GM10266 (cell line): ENCODE measurements at regions not wholly inside any gene's neighbourhood (a gene's known extent, or its start where the extent isn't known, plus 50 kb on each side); places are given as distances from the start of the nearest gene placed in this dataset.

Experiments used
- DNase-seq: peaks from one replicate; pipeline ENCODE4 v3.0.0; 2012; ENCODE audit errors: extremely low spot score
- TF ChIP-seq, protein P1 (sequence below): IDR thresholded peaks from 2 replicates; pipeline ENCODE4 v1.5.1; 2012; ENCODE audit warnings: mild to moderate bottlenecking, low read depth; ENCODE audit not compliant: control insufficient read depth, insufficient read depth; ENCODE audit errors: missing control alignments

DNA sequence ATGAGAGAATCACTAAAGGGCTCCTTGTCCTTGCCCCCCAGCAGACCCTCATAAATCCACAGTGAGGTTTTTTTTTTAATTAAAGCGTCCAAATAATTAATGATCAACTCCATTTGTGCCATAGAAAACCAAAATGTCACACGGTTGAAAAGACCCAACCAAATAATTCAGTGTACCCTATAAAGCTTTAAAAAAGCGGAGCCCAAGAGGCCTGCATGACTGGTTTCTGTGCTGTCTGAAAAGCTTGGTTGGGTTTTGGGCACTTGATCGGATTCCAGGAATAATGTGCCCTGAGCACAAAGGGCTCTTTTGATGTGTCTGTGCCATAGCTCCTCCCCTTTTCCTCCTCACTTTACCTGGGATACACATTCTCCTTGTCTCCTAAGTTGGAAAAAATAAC lies 523.2 kb downstream of the TNS1 start:
- TF ChIP-seq, protein P1, sequence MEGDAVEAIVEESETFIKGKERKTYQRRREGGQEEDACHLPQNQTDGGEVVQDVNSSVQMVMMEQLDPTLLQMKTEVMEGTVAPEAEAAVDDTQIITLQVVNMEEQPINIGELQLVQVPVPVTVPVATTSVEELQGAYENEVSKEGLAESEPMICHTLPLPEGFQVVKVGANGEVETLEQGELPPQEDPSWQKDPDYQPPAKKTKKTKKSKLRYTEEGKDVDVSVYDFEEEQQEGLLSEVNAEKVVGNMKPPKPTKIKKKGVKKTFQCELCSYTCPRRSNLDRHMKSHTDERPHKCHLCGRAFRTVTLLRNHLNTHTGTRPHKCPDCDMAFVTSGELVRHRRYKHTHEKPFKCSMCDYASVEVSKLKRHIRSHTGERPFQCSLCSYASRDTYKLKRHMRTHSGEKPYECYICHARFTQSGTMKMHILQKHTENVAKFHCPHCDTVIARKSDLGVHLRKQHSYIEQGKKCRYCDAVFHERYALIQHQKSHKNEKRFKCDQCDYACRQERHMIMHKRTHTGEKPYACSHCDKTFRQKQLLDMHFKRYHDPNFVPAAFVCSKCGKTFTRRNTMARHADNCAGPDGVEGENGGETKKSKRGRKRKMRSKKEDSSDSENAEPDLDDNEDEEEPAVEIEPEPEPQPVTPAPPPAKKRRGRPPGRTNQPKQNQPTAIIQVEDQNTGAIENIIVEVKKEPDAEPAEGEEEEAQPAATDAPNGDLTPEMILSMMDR: no peak
- DNase-seq: no peak

DNA sequence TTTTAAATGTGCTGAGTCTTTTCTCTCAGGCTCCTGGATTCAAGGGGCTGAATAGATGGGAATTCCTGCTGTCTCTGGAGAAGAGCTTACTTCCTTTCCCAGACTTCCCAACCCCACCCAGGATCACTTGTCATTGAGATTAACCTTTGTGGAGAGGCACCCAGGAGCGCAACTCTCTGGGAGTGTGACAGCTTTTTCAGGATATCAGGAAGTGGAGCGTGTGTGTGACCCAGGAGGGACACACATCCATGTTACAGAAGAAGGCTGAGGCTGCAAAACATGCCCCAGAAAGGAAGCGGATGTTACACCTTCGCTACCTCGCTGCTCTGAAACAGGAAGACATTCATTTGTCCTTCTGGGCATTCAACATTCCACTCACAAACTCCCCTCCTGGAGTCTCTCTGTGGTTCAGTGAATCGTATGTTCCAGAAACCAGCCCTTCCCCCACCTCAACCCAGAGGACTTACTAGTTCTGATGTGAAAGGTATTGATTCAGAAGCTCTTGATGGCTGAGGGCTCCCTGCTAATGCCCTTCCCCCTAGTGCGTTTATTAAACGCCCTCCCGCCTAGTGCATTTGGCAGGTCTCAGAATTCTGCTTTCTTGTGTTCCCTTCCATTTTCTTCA lies 523.9 kb downstream of the TNS1 start:
- no peak for DNase-seq
- TF ChIP-seq, protein P1: no peak

DNA sequence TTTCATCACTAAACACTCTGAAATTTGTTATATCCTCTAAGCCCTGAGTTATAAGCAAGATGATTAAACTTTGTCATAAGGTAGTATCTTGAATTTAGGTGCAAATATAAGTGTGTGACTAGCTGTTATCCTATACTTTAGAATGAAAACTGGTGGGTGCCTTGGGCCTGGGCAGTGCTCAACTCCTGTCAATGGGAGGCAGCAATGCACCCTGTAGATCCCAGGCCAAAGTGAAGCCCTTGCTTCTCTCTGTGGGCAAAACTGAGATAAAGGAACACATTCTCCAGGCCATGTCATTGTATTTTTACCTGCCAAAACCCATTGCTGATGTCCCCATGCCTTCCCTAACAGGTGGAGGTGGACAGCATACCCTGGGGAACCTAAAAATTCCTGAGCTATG lies 525.2 kb downstream of the TNS1 start:
- no peak for DNase-seq
- TF ChIP-seq, protein P1: no peak

DNA sequence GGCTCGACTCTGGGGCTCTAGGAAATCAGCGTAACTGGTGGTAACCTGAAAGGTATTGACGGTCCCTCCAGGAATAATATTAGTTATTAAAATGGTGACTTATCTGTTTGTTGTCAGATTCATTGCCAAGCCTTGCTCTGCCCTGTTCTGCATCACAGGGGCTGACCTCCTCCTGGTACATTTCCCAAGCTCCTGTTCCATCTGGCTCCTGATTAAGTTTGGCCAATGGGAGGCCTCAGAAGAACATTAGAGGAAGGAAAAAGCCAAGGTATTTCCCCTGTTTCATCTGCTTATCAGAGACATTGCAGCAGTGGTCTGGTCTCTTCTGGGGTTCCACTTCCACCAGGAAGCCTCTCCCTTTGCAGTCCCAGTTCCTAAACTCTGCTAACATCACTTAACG lies 527.0 kb downstream of the TNS1 start:
- TF ChIP-seq, protein P1: no peak
- no peak for DNase-seq

DNA sequence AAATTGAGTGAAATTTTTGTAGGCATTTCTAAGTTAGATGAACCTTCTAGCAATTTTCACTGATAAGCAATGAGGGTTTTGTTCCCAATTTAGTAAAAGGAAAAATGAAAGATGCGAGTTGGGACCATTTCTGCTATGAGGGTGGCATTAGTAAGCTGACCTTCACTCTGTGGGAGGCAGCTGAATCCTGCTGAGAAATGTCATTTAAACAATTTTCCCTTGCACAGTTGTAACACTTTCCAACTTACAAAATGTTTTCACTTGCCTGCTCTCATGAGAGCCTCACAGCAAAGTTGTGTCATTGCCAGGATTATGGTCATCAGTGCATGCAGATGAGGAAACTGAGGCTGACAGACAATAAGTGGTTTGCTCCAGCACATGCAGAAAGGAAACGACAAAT lies 527.7 kb downstream of the TNS1 start:
- no peak for DNase-seq
- TF ChIP-seq, protein P1: no peak

DNA sequence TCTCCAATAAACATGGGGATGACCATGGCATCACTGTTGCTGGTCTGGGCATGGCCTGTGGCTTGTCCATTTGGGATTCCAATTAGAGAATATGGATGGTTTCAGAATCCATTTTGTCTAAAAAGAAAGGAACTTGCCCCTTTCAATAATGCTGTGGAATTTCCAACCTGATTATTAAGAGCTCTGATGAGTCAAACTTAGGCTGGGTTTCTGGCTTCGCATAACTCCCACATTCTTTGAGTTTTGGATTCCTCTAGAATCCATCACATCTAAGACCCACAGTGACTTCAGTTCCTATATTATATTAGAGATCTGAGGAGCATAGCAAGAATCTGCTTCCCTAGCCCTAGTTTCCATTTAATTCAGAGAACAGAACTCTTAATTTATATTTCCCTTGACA lies 531.5 kb downstream of the TNS1 start:
- no peak for DNase-seq
- TF ChIP-seq, protein P1: no peak

DNA sequence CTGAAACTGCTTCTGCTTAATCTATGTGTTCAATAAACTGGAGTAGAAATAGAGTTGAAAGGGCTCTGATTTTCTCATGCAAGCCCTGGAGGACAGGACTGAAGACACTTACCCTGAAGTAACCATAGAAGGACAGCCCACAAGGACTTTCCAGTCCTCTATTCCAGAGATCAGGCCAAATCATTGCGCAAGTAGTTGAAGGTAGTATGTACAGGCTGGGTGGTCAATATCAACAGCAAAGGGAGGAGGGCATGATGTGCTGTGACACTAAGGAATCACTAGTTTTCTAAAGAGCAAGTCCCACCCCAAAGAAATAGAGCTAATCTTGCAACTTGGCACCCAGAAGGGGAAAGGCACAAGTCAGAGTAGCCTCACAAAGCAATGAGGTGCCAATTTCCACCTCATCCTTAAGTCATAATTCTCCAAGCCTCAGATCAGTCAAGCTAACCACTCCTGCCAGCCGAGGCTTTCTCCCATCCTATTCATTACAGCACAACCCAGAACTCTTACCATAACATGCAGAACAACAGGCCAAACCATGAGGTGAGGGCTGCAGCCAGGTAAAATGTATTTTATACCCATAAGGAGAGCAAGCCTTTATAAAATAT lies 533.5 kb downstream of the TNS1 start:
- TF ChIP-seq, protein P1: no peak
- DNase-seq: no peak
